ENCODE measurements at regions not wholly inside any gene's neighbourhood (a gene's known extent, or its start where the extent isn't known, plus 50 kb on each side); places are given as distances from the start of the nearest gene placed in this dataset.

DNA sequence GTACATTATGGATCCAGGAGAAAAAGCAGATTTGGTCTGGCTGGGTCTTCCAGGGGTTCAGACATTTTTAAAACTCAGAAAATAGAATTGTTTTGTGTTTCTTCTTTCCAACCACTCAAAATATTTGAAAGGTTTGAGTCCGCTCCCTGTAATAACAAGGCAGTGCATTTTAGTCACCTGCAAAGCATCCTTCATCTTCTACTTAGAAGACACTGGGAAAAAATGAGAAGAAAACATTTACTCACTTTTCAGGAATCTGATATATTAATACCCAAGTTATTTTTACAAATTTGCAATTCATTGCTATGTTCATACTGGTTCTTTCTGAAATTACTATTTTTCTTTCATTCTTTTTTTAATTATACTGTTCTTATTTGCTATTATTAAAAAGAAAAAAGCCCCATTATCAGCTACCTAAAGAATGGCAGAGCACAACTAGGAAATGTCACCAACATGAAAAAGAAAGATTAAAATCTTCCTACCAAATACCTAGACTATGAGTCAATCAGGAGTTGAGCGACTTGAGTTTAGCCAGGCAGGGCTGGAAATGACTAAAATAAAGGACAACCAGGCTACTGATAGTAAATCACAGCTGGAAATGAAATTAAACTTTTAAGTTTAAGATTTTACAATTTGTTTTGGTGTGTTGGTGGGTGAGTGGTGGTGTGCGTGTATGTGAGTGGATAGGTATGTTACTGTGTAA, 280.3 kb upstream of the THBS1 start:
- TF ChIP-seq, protein P1, sequence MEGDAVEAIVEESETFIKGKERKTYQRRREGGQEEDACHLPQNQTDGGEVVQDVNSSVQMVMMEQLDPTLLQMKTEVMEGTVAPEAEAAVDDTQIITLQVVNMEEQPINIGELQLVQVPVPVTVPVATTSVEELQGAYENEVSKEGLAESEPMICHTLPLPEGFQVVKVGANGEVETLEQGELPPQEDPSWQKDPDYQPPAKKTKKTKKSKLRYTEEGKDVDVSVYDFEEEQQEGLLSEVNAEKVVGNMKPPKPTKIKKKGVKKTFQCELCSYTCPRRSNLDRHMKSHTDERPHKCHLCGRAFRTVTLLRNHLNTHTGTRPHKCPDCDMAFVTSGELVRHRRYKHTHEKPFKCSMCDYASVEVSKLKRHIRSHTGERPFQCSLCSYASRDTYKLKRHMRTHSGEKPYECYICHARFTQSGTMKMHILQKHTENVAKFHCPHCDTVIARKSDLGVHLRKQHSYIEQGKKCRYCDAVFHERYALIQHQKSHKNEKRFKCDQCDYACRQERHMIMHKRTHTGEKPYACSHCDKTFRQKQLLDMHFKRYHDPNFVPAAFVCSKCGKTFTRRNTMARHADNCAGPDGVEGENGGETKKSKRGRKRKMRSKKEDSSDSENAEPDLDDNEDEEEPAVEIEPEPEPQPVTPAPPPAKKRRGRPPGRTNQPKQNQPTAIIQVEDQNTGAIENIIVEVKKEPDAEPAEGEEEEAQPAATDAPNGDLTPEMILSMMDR (IDR thresholded peaks at IDR 0.05 in 8 of 11, conservative IDR thresholded peaks at IDR 0.05 in 3 of 11), result no peak
- TF ChIP-seq POLR2A (IDR thresholded peaks at IDR 0.05) (no peak), POLR2AphosphoS5 (IDR thresholded peaks at IDR 0.05) (no peak)

All from spleen (tissue), 7 donors.